H1 (cell line): ENCODE measurements at regions not wholly inside any gene's neighbourhood (a gene's known extent, or its start where the extent isn't known, plus 50 kb on each side); places are given as distances from the start of the nearest gene placed in this dataset.

ENCODE experiments used
- MAFK ChIP-seq: IDR thresholded peaks from 2 replicates; pipeline ENCODE4 v1.6.1; 2012; ENCODE audit warnings: low read depth, mild to moderate bottlenecking, improper control_type of control experiment, low read length
- RNF2 ChIP-seq: fragments of 200-900, 300-1000 bp; sonication (generic); IDR thresholded peaks from 2 replicates; pipeline ENCODE4 v1.7.1; 2016; ENCODE audit warnings: borderline replicate concordance, low read depth, mild to moderate bottlenecking, antibody characterized with exemption, low read length; ENCODE audit not compliant: poor library complexity, severe bottlenecking; ENCODE audit errors: missing control alignments
- RXRA ChIP-seq: IDR thresholded peaks from 2 replicates; pipeline ENCODE4 v1.6.1; 2011; ENCODE audit warnings: low read depth, mild to moderate bottlenecking, low read length, moderate library complexity; ENCODE audit not compliant: insufficient read depth
- SP1 ChIP-seq: IDR thresholded peaks from 2 replicates; pipeline ENCODE4 v1.6.1; 2011; ENCODE audit warnings: low read depth, low read length
- TAF1 ChIP-seq: IDR thresholded peaks from 2 replicates; pipeline ENCODE4 v1.6.1; 2011; ENCODE audit warnings: mild to moderate bottlenecking, low read depth, low read length
- TF ChIP-seq, protein P1 (sequence below), 3 experiments: IDR thresholded peaks; 1 replicate in 2 of 3; 2 replicates in 1 of 3; pipeline versions ENCODE4 v1.5.1 to v1.6.1; 2011; ENCODE audit warnings: low read length in 3 of 3, mild to moderate bottlenecking in 3 of 3, inconsistent platforms in 2 of 3, low read depth in 1 of 3, moderate library complexity in 1 of 3; ENCODE audit not compliant: insufficient read depth in 1 of 3; ENCODE audit errors: control extremely low read depth in 1 of 3
- TF ChIP-seq, protein P2 (sequence below): IDR thresholded peaks from 2 replicates; pipeline ENCODE4 v1.6.1; 2012; ENCODE audit warnings: inconsistent platforms

DNA sequence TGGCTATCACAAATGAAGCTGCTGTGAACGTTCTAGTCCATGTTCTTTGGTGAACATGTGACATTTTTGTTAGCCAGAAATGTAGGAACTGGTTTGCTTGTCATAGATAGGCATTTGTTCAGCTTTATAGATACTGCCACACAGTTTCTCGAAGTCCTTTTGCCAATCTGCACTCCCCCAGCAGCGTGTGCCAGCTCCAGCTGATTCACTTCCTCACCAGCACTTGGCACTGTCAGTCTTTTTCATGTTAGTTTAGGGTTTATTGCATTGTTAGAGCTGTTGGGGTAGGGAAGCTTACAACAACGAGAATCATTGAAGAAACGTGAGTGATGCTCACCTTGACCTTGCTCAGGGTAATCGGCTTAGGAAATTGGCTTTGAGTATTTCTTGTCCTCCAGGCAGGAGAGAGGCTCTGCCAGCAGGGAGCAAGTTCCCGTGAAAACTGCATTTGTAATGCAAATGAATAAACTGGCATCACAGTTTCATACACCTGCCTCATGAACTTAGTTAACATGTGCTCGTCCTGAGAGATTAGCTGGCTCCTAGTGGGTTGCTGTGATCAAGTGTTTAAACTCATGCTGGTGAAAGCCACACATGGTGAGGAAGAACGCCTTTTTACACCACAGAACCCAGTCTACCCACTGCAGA is 83.9 kb downstream of the ING1 start:
- TF ChIP-seq, protein P1, sequence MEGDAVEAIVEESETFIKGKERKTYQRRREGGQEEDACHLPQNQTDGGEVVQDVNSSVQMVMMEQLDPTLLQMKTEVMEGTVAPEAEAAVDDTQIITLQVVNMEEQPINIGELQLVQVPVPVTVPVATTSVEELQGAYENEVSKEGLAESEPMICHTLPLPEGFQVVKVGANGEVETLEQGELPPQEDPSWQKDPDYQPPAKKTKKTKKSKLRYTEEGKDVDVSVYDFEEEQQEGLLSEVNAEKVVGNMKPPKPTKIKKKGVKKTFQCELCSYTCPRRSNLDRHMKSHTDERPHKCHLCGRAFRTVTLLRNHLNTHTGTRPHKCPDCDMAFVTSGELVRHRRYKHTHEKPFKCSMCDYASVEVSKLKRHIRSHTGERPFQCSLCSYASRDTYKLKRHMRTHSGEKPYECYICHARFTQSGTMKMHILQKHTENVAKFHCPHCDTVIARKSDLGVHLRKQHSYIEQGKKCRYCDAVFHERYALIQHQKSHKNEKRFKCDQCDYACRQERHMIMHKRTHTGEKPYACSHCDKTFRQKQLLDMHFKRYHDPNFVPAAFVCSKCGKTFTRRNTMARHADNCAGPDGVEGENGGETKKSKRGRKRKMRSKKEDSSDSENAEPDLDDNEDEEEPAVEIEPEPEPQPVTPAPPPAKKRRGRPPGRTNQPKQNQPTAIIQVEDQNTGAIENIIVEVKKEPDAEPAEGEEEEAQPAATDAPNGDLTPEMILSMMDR (IDR thresholded peaks at IDR 0.05; ENCODE audit: control extremely low read depth in 1 of 3, insufficient read depth in 1 of 3, low read depth in 1 of 3, low read length in 3 of 3) = no peak
- TF ChIP-seq SP1 = no peak
- no peak for TF ChIP-seq RXRA
- TF ChIP-seq RNF2 = no peak
- no peak for TF ChIP-seq TAF1
- TF ChIP-seq MAFK = no peak
- TF ChIP-seq, protein P2, sequence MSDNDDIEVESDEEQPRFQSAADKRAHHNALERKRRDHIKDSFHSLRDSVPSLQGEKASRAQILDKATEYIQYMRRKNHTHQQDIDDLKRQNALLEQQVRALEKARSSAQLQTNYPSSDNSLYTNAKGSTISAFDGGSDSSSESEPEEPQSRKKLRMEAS = no peak
